ENCODE measurements at regions not wholly inside any gene's neighbourhood (a gene's known extent, or its start where the extent isn't known, plus 50 kb on each side); places are given as distances from the start of the nearest gene placed in this dataset.

DNA sequence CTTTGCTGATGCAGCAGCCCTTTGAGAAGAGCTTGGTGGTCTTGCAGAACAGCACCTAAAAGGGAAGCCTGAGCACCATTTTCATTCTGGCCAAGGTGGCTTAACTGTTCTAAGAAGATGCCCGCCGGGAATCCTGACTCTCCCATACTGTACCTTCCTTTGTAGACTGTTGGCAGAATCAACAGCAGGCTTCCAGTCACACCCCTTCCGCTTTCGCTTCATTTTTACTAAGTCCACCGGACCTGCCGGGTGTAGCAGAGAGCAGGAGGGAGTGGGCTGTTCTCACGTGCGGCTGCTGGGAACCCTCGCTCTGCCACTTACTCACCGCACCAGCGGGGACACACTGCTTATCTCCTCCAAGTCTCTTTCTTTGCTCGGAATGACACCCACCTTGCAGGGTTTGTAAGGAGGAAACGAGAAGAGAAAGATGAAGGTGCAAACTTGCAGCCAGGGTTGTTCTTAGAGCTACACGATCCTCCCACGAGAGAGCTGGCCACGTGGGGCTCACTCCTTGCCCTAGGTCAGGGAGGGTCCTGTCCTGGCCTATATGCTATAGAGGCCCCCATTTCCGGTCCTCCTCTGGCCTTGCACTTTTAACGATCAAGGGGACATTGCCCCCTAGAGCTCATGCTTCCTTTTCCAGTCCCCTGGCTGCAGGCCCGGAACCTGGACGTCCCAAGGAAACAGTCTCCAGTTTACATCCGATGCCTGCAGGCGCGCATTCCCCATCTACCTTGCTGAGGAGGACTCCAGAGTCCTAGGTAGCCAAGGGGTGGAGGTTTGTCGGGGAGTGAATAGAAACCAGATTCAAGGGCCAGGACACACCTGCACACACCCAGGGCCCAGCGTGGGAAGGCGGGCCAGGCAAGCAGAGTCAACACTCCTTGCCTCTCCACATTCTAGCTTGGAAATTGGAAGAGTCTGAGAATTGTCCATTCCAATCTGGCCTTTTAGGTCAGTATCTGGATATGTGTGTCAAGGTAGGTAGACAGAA is 453.6 kb downstream of the IRS2 start:
- TF ChIP-seq, protein P1, sequence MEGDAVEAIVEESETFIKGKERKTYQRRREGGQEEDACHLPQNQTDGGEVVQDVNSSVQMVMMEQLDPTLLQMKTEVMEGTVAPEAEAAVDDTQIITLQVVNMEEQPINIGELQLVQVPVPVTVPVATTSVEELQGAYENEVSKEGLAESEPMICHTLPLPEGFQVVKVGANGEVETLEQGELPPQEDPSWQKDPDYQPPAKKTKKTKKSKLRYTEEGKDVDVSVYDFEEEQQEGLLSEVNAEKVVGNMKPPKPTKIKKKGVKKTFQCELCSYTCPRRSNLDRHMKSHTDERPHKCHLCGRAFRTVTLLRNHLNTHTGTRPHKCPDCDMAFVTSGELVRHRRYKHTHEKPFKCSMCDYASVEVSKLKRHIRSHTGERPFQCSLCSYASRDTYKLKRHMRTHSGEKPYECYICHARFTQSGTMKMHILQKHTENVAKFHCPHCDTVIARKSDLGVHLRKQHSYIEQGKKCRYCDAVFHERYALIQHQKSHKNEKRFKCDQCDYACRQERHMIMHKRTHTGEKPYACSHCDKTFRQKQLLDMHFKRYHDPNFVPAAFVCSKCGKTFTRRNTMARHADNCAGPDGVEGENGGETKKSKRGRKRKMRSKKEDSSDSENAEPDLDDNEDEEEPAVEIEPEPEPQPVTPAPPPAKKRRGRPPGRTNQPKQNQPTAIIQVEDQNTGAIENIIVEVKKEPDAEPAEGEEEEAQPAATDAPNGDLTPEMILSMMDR (conservative IDR thresholded peaks at IDR 0.05; ENCODE audit: low read depth, low read length) = no peak
- TF ChIP-seq MXI1 (IDR thresholded peaks at IDR 0.05; ENCODE audit: borderline replicate concordance, low read depth, low read length) = no peak
- no peak for TF ChIP-seq NFE2L2 (IDR thresholded peaks at IDR 0.05; ENCODE audit: low read depth, low read length)
- TF ChIP-seq FOS (IDR thresholded peaks at IDR 0.05; ENCODE audit: low read depth, low read length) = no peak
- TF ChIP-seq POLR2A (IDR thresholded peaks at IDR 0.05; ENCODE audit: low read depth, low read length) = no peak
- TF ChIP-seq RFX5 (IDR thresholded peaks at IDR 0.05; ENCODE audit: low read depth, low read length) = no peak
- no peak for TF ChIP-seq SMC3 (IDR thresholded peaks at IDR 0.05; ENCODE audit: low read depth, low read length)
- TF ChIP-seq MAFK (IDR thresholded peaks at IDR 0.05; ENCODE audit: low read depth, low read length) = no peak
- TF ChIP-seq CHD1 (IDR thresholded peaks at IDR 0.05; ENCODE audit: low read depth, low read length) = no peak
- TF ChIP-seq, protein P2, sequence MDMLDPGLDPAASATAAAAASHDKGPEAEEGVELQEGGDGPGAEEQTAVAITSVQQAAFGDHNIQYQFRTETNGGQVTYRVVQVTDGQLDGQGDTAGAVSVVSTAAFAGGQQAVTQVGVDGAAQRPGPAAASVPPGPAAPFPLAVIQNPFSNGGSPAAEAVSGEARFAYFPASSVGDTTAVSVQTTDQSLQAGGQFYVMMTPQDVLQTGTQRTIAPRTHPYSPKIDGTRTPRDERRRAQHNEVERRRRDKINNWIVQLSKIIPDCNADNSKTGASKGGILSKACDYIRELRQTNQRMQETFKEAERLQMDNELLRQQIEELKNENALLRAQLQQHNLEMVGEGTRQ (IDR thresholded peaks at IDR 0.05; ENCODE audit: low read depth, low read length) = no peak
- TF ChIP-seq CEBPB (IDR thresholded peaks at IDR 0.05; ENCODE audit: low read depth, low read length) = no peak

Measured in IMR-90 (cell line).